ENCODE measurements at regions not wholly inside any gene's neighbourhood (a gene's known extent, or its start where the extent isn't known, plus 50 kb on each side); places are given as distances from the start of the nearest gene placed in this dataset. TPM values are rescaled to one million over a fixed set of nuclear protein-coding genes. Genes with fewer than 3 reads are reported as not detected.

DNA sequence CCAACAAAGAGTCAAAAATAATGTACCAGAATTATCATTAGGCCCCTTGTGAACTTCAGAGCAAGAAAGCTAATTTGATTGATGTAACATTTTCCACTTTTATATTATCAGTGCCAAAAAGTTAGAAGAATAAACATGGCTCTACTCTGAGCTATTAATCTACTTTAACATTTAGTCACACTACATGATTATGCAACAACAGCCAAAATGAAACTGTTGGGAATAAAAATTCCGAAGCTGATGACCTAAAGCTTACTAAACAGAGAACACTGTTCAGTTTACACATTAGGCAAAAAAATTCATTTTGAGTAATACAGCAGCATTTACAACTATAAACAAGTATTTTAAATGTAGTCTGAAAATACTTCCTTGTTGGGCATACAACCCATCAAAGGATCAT, 1134.1 kb downstream of the EPHA3 start:
- no peak for DNase-seq (ENCODE audit: extremely low spot score)
- Histone ChIP-seq H3K27ac (ENCODE audit: low read depth) (no peak overlapping the region), H3K4me1 (ENCODE audit: insufficient read depth) (no peaks in the 10 kb centered on the region), H3K4me3 (ENCODE audit: low read depth, low read length) (no peak overlapping the region), H3K36me3 (ENCODE audit: insufficient read depth) (no peaks in the 10 kb centered on the region)
- WGBS = 55% methylated on average over 1 of the region's 1 CpG

DNA sequence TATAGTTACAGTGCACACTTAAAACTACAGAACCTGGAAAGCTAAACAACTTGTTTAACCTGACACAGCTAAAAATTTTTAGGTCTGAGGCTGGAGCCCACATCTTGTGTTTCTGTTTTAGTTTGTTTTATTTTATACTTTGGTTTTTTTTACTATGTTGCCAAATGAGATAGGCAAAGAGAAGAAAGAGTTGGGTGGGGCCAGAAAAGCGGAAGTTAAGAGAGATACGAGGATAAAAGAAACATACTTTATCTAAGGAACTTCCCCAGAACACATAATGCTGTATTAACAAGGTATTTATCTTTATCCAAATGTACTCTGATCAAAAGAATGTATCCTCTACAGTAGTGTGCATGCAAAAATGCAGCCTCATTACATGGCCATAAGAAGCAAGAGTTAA, 1145.7 kb downstream of the EPHA3 start:
- 23% methylated on average over 2 of the region's 2 CpGs for WGBS
- no peaks in the 10 kb centered on the region for H3K36me3 ChIP-seq (ENCODE audit: insufficient read depth)
- no peak overlapping the region for H3K27ac ChIP-seq (ENCODE audit: low read depth)
- DNase-seq (ENCODE audit: extremely low spot score) = no peak
- no peaks in the 10 kb centered on the region for H3K4me1 ChIP-seq (ENCODE audit: insufficient read depth)
- H3K4me3 ChIP-seq (ENCODE audit: low read depth, low read length) = no peak overlapping the region

DNA sequence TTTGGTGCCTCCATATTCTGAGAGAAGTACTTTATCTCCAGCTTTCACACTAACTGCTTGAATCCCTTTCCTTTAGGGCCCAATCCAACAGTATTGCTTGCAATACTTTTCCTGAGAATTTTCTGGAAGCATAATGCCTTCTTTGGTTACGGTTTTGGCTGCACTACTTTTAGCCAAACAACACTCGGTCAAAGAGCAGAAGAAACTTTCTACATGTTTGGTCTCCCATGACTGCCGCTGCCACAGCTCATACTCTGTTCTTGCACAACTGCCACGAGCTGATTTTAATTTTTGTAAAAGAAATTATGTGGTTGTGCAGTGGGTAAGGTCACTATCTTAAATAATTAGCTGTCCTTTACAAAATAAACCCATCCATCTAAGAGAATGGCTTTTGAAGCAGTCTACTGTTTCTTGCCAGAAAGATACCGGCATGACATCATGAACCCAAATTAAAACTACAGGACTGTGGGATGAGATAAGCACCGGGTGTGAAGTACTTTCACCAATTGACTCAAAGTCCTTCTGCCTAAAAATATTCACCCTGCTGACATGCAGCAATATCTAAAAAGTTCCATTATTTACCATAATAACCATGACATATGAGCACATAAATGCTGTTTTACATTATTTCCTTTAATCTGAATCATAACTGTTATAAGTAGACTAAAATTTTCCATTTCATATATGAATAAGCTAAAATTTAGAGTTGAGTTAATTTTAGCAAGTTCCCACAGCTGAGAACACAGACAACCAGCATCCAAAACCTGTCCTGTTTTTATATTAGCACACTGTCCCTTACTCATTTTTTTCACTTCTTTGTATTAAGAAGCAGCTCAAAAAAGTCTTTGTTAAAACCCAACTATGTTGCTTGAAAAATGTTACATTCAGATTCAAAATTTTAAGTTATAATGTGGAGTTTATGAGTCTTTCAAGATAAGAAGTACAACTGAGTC, 1154.3 kb downstream of the EPHA3 start:
- H3K36me3 ChIP-seq (ENCODE audit: insufficient read depth) = no peaks in the 10 kb centered on the region
- WGBS = 74% methylated on average over 6 of the region's 6 CpGs
- DNase-seq (ENCODE audit: extremely low spot score) = no peak
- H3K27ac ChIP-seq (ENCODE audit: low read depth) = no peak overlapping the region
- no peaks in the 10 kb centered on the region for H3K4me1 ChIP-seq (ENCODE audit: insufficient read depth)
- no peak overlapping the region for H3K4me3 ChIP-seq (ENCODE audit: low read depth, low read length)

Small RNAs in the stretch of these regions (small RNA-seq; reads per million reads assigned to genes)
- gene HSPE1P19 = not detected
- gene RF00012 = not detected
- not detected for gene RNU6-712P

All from urinary bladder (tissue), 4 donors.